ENCODE measurements at regions not wholly inside any gene's neighbourhood (a gene's known extent, or its start where the extent isn't known, plus 50 kb on each side); places are given as distances from the start of the nearest gene placed in this dataset.

GRCh38 chr22:22700631-22701030, 56.2 kb downstream of the GGTLC2 start:
- TF ChIP-seq, protein P1, sequence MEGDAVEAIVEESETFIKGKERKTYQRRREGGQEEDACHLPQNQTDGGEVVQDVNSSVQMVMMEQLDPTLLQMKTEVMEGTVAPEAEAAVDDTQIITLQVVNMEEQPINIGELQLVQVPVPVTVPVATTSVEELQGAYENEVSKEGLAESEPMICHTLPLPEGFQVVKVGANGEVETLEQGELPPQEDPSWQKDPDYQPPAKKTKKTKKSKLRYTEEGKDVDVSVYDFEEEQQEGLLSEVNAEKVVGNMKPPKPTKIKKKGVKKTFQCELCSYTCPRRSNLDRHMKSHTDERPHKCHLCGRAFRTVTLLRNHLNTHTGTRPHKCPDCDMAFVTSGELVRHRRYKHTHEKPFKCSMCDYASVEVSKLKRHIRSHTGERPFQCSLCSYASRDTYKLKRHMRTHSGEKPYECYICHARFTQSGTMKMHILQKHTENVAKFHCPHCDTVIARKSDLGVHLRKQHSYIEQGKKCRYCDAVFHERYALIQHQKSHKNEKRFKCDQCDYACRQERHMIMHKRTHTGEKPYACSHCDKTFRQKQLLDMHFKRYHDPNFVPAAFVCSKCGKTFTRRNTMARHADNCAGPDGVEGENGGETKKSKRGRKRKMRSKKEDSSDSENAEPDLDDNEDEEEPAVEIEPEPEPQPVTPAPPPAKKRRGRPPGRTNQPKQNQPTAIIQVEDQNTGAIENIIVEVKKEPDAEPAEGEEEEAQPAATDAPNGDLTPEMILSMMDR (IDR thresholded peaks at IDR 0.05; ENCODE audit: low read depth, low read length) = no peak
- no peak for TF ChIP-seq MAX (IDR thresholded peaks at IDR 0.05; ENCODE audit: low read depth, low read length)
- no peak for TF ChIP-seq POLR2A (IDR thresholded peaks at IDR 0.05; ENCODE audit: extremely low read depth, insufficient read length)
